ENCODE measurements at regions not wholly inside any gene's neighbourhood (a gene's known extent, or its start where the extent isn't known, plus 50 kb on each side); places are given as distances from the start of the nearest gene placed in this dataset.
A peak's percentile ranks its signal among the peaks of the same experiment; 100 is the strongest.

DNA sequence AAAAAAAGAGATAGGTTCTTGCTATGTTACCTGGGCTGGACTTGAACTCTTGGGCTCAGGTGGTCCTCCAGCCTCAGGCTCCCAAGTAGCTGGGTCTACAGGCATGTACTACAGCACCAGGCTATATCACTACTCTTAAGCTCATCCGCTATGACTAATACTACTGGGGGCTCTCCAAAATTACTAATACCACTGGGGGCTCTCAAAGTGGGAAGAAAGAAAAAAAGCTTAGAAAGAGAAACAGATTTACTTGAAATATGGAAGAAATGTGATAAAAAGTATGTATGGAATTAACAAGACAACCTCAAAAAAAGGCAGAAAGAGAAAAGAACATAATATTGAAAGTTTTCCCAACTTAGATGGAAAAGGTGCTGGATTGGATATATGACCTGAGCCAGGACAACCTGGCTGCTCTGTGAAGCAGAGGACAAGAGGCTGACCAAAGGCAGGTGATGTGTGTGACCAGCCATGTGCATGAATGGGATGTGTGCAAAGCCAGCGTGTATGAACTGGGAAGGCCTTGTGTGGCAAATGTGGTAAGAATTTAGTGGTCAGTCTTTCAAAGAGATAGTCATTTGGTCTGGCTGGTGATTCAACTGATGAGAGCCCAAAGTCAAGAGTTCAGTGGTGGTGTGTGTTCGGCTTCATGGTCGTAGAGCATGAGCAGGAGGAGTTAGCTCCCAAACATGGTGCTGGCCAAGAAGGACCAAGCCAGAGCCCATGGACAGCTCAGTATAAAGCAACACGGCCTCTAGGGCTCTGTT lies 232.4 kb upstream of the KLF14 start:
- DNase-seq (ENCODE audit: low read depth) = peak; percentile 86

- no peak for DNase-seq (ENCODE audit: low read depth)
Measured at GRCh38 chr7:130970196-130970595, 236.2 kb upstream of the KLF14 start.

DNA sequence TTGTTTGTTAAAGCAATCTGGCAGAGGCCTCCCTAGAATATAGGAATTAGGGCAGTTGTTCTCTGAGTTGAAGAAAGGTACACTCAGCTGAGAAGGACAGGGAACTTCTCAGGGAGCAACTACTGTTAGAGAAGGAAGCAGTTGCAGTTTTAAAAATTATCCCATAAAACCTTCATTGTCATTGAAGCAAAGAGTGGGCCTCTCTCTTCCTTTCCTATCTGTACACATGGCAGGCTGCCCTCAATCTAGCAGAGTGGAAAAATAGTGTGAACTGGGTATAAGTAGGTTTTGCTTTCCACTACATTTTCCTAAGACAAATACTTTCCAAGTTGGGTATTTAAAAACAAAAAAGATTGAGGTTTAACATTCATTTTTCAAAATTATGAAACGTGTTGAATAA lies 236.7 kb upstream of the KLF14 start:
- no peak for DNase-seq (ENCODE audit: low read depth)

DNA sequence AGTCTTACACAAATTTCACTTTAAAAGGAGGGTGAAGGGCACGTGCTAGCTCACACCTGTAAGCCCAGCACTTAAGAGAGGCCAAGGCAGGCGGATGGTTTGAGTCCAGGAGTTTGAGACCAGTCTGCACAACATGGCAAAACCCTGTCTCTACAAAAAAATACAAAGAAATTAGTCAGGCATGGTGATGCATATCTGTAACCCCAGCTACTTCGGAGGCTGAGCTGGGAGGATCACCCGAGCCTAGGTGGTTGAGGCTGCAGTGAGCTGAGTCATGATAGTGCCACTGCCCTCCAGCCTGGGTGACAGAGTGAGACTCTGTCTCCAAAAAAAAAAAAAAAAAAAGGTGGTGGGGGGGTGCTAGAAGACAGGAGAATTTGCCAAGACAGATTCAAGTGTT lies 237.3 kb upstream of the KLF14 start:
- no peak for DNase-seq (ENCODE audit: low read depth)

DNA sequence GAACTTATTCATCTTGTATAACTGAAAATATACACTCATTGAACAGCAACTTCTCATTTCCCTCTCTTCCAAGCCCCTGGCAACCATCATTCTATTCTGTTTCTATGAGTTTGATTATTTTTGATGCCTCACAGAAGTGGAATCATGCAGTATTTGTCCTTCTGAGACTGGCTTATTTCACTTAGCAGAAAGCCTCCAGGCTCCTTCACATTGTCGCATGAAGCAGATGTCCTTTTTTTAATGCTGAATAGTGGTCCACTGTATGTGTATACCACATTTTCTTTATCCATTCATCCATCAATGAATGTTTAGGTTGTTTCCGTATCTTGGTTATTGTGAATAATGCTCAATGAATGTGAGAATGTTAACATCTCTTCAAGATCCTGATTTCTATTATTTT lies 238.2 kb upstream of the KLF14 start:
- DNase-seq (ENCODE audit: low read depth) = no peak

- no peak for DNase-seq (ENCODE audit: low read depth)
Measured at GRCh38 chr7:130973637-130974036, 239.6 kb upstream of the KLF14 start.

GRCh38 chr7:130974169-130974568 lies 240.2 kb upstream of the KLF14 start:
- no peak for DNase-seq (ENCODE audit: low read depth)

- no peak for DNase-seq (ENCODE audit: low read depth)
Measured at GRCh38 chr7:130974794-130975193, 240.8 kb upstream of the KLF14 start.

DNA sequence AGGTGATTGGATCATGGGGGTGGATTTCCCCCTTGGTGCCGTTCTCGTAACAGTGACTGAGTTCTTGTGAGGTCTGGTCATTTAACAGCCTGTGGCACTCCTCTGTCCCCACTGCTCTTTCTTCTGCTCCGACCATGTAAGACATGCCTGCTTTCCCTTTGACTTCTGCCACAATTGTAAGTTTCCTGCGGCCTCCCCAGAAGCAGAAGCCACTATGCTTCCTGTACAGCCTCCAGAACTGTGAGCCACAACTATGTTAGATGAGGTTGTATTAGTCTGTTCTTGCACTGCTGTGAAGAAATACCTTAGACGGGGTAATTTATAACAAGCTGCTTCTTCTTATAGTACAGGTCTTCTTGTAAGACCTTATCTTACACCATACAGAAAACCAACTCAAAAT lies 241.7 kb upstream of the KLF14 start:
- DNase-seq (ENCODE audit: low read depth) = no peak

DNA sequence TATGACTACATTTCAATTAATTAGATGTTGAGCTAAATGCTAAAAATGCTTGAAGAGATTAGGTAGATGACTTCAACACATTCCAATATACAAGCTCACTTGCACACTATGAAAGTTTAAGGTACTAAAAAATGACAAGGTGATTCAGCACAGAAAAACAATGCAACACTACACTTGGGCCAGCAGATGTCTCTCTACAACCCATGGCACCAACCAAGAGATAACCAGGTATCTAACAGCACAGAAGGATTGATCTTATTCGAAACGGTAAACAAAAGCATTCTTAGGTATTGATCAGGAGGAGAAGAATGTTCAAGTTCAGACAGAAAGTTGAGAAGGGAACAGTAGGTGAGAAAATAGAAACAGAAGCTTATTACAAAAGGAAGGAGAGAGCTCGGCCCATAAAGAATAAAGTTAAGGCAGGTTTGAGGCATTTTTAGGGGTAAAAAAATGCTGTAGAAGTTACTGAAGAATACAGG lies 248.2 kb upstream of the KLF14 start:
- DNase-seq (ENCODE audit: low read depth) = peak; percentile 55

DNA sequence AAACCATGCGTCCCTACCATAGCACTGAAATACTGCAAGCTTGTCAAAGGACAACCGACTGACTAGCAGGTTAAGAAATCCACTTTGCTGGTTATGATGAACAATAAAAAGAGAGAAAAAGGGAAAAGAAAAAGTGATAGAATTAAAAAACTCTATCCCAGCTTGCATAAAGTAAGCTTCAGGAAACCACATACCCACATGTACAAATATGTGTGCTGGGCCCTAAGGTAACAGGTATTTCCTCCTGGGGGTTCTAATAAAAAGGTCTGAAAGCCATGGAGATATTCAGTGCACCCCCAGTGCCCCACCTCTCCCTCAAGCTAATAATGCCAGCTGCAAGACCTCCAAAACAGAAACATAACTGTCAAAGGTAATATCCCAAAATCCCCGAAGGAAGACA lies 248.6 kb upstream of the KLF14 start:
- no peak for DNase-seq (ENCODE audit: low read depth)

- no peak for DNase-seq (ENCODE audit: low read depth)
Measured at GRCh38 chr7:130985361-130985760, 251.4 kb upstream of the KLF14 start.

DNA sequence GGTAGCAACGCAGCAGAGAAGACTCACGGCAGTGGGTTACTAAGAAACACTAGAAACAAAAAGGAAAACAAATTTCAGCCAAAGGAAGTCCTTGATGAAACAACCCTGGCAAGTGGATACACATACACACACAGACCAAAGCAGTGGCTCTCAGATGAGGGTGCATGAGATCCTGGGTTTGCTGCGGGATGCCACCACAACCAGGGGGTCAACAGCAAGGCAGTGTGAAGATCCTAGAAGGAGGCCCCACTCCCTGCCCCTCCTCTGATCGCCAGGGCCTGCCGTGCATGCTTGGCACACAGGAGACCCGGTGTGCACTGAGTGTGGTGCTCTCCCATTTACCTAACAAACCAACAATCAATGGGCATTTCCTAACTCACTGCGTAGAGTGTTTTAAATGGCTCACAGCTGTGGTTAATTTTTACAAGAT lies 252.3 kb upstream of the KLF14 start:
- no peak for DNase-seq (ENCODE audit: low read depth)

DNA sequence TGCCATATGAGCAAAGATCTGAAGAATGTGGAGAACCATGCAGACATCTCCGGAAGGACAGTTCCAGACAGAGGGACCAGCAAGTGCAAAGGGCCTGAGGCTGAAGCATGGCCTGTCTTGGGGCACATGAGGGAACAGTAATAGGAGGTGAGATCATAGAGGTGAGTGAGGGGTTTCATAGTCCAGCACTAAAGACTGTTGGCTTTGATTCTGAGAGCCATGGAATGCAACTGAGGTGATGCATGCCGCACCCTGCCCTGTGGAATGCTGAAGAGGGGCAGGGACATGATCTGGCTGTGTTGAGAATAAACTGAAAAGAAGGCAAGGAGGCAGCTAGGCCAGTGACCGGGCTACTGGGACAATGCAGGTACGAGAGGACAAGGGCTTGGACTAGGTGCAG lies 253.1 kb upstream of the KLF14 start:
- no peak for DNase-seq (ENCODE audit: low read depth)

DNA sequence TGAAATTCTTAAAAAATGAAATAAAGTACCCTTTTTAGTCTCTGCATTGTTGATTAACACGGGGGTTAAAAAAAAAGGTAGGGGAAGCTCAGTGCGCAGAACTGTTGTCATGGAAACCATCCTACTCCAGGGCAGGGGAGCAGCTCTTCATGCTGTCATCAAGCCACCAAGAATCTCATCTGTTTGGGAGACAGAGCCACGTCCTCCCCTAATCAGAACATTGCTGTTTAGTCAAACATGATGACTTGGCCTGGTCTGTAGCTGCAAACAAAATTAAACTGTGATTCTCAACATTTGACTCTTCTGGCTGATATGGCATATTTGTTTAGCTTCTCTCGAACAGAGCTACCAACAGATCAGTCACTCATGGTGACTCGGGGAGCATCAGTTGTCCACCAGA lies 254.4 kb upstream of the KLF14 start:
- DNase-seq (ENCODE audit: low read depth) = no peak

GRCh38 chr7:130989101-130989795 lies 255.2 kb upstream of the KLF14 start:
- DNase-seq (ENCODE audit: low read depth) = no peak

DNA sequence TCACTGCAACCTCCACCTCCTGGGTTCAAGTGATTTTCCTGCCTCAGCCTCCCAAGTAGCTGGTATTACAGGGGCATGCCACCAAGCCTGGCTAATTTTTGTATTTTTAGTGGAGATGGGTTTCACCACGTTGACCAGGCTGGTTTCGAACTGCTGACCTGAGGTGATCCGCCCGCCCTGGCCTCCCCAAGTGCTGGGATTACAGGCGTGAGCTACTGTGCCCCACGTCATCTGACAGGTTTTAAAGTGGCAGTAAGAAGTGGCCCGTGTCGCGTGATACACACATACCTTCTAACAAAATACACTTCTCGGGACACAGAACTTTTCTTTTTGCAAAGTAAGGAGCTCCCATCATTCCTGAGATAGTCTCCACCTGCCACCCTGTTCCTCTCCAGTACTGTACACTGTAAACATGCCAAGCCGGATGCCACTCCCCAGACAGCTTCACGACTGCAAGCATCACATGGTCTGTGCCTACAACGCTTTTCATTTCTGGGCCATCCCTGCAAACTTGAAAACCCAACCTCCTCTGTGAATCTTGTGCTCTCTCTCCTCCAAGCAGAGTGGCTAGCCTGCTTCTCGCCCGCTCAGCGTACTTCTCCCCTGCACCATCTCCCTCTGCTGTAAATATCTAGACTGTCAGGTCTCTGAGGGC lies 256.3 kb upstream of the KLF14 start:
- no peak for DNase-seq (ENCODE audit: low read depth)

- DNase-seq (ENCODE audit: low read depth) = no peak
Measured at GRCh38 chr7:130993671-130994365, 259.8 kb upstream of the KLF14 start.

- no peak for DNase-seq (ENCODE audit: low read depth)
Measured at GRCh38 chr7:130994378-130995115, 260.5 kb upstream of the KLF14 start.

DNA sequence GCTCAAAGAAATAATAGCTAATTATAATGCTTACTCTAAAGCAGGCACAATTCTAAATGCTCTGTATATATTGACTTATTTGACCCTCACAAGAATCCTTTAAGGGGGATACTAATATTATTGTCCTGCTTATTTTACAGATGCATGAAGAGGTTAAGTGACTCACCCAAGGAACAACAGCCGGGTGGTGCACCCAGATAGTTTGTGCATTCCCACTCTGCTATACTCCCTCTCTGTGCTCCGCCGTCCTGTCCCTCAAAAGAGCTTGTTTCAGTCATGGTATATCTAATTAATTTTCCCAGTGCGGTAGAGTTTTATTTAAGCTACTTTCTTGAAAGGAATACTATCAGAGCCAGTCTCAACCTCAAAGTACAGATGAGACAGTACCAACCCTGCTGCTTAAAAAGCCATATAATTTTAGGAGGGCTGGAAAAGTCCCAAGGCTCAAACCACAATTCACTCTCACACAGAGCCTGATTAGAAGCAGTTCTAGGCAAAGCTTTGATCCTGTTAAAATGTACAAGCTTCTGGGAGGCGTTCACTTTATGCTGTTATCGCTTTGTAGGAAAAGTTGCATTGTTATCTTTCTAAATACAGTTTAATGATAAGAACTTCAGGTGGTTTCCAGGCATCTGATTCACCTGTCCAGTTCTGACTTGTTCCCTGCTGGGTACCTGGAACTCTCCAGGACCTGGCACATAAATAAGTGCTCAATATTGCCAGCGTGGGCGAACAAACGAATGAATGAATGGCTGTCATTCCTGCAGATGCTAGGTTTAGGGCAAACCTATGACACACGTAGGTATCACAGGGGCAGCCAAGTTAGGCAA lies 261.5 kb upstream of the KLF14 start:
- DNase-seq (ENCODE audit: low read depth) = peak; percentile 61
